HepG2 (cell line): ENCODE measurements at regions not wholly inside any gene's neighbourhood (a gene's known extent, or its start where the extent isn't known, plus 50 kb on each side); places are given as distances from the start of the nearest gene placed in this dataset.

Experiments used
- FOXM1 ChIP-seq: sonication (generic); formaldehyde crosslinking; IDR thresholded peaks from 2 replicates; pipeline ENCODE4 v1.5.0; 2020; ENCODE audit warnings: missing genetic modification reagents
- GABPA ChIP-seq, 2 experiments: IDR thresholded peaks; 2 replicates each; pipeline ENCODE4 v1.6.1; 2011 to 2016; ENCODE audit warnings: low read depth in 2 of 2, low read length in 1 of 2, missing biosample characterization in 1 of 2, missing genetic modification characterization in 1 of 2
- NAIF1 ChIP-seq: sonication (generic); formaldehyde crosslinking; IDR thresholded peaks from 2 replicates; pipeline ENCODE4 v1.5.0; 2020; ENCODE audit warnings: mild to moderate bottlenecking, missing genetic modification reagents, borderline replicate concordance
- PAWR ChIP-seq: sonication (generic); formaldehyde crosslinking; IDR thresholded peaks from 2 replicates; pipeline ENCODE4 v1.4.0; 2020; ENCODE audit warnings: missing genetic modification reagents, mild to moderate bottlenecking, borderline replicate concordance
- RAD21 ChIP-seq: fragments of 450-650 bp; formaldehyde crosslinking; IDR thresholded peaks from 2 replicates; pipeline ENCODE4 v1.5.0; 2020; ENCODE audit warnings: mild to moderate bottlenecking
- SETDB1 ChIP-seq: sonication (generic); formaldehyde crosslinking; IDR thresholded peaks from 2 replicates; pipeline ENCODE4 v1.5.1; 2020; ENCODE audit warnings: missing genetic modification reagents, mild to moderate bottlenecking, borderline replicate concordance
- SIN3A ChIP-seq: IDR thresholded peaks from 2 replicates; pipeline ENCODE4 v1.6.1; 2011; ENCODE audit warnings: low read depth, mild to moderate bottlenecking, control low read depth, low read length, borderline replicate concordance
- TARDBP ChIP-seq: sonication (generic); formaldehyde crosslinking; IDR thresholded peaks from 2 replicates; pipeline ENCODE4 v1.8.0; 2022; ENCODE audit warnings: mild to moderate bottlenecking, missing genetic modification reagents
- TBX3 ChIP-seq: fragments of 450-650 bp; IDR thresholded peaks from 2 replicates; pipeline ENCODE4 v1.6.1; 2017; ENCODE audit warnings: antibody characterized with exemption, mild to moderate bottlenecking, inconsistent platforms, borderline replicate concordance
- ZNF326 ChIP-seq: sonication (generic); formaldehyde crosslinking; IDR thresholded peaks from 2 replicates; pipeline ENCODE4 v1.4.0; 2020; ENCODE audit warnings: missing genetic modification reagents, borderline replicate concordance
- ZNF333 ChIP-seq: sonication (generic); formaldehyde crosslinking; IDR thresholded peaks from 2 replicates; pipeline ENCODE4 v1.4.0; 2020; ENCODE audit warnings: mild to moderate bottlenecking, missing genetic modification reagents, borderline replicate concordance
- ZNF564 ChIP-seq: sonication (generic); formaldehyde crosslinking; IDR thresholded peaks from 2 replicates; pipeline ENCODE4 v1.8.1; 2023; ENCODE audit warnings: mild to moderate bottlenecking, missing genetic modification reagents
- ZNF577 ChIP-seq: sonication (generic); formaldehyde crosslinking; IDR thresholded peaks from 2 replicates; pipeline ENCODE4 v1.4.0; 2020; ENCODE audit warnings: mild to moderate bottlenecking, low read depth, missing genetic modification reagents, borderline replicate concordance
- ZNF644 ChIP-seq: IDR thresholded peaks from 2 replicates; pipeline ENCODE4 v1.6.1; 2016; ENCODE audit warnings: low read depth
- TF ChIP-seq, protein P1 (sequence below), 2 experiments: sonication (generic) in 1 of 2; formaldehyde crosslinking in 1 of 2; IDR thresholded peaks; 2 replicates each; pipeline versions ENCODE4 v1.4.0 to v1.6.1; 2016 to 2020; ENCODE audit warnings: borderline replicate concordance in 1 of 2, low read depth in 1 of 2, mild to moderate bottlenecking in 1 of 2, missing genetic modification reagents in 1 of 2
- TF ChIP-seq, protein P2 (sequence below): sonication (generic); formaldehyde crosslinking; IDR thresholded peaks from 2 replicates; pipeline ENCODE4 v1.4.0; 2020; ENCODE audit warnings: missing genetic modification reagents
- TF ChIP-seq, protein P3 (sequence below): sonication (generic); formaldehyde crosslinking; IDR thresholded peaks from 2 replicates; pipeline ENCODE4 v1.4.0; 2020; ENCODE audit warnings: missing genetic modification reagents
- TF ChIP-seq, protein P4 (sequence below): sonication (generic); formaldehyde crosslinking; IDR thresholded peaks from 2 replicates; pipeline ENCODE4 v1.5.0; 2020; ENCODE audit warnings: mild to moderate bottlenecking, missing genetic modification reagents, borderline replicate concordance

DNA sequence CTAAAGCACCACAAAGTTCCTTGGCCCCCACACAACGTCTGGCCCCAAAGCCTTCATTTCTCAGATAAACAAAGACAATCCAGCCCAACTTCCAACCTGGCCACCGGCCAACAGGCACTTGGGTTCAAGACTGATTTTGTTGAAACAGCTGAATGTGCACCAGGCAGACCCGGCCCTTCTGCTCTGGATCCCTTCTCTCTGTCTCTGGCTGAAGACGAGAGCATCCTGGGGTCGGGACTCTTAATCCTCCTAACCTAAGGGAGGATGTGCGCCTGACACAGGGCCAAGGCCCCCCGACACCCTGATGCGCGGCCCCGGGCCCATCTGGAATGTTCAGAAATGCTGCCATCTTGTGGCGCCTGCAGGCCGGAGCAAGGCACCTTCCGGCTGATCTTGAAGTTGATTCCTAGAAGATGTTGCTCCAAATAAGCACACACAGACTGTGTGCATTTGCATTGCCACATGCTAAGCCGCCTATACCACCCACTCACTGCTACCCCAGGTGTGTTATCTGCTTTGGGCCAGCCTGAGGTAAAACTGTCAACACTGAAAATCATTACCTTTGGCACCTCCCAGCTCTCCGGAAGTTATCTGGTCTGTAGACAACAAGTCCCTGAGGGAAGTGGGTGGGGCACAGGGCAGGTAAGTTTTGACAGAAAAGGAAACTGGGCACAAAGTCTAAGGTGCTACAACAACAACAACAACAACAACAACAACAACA is 98.4 kb upstream of the HABP2 start (continued):
- TF ChIP-seq, protein P1, sequence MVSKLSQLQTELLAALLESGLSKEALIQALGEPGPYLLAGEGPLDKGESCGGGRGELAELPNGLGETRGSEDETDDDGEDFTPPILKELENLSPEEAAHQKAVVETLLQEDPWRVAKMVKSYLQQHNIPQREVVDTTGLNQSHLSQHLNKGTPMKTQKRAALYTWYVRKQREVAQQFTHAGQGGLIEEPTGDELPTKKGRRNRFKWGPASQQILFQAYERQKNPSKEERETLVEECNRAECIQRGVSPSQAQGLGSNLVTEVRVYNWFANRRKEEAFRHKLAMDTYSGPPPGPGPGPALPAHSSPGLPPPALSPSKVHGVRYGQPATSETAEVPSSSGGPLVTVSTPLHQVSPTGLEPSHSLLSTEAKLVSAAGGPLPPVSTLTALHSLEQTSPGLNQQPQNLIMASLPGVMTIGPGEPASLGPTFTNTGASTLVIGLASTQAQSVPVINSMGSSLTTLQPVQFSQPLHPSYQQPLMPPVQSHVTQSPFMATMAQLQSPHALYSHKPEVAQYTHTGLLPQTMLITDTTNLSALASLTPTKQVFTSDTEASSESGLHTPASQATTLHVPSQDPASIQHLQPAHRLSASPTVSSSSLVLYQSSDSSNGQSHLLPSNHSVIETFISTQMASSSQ (IDR thresholded peaks at IDR 0.05; ENCODE audit: low read depth): no peak
- TF ChIP-seq, protein P1 (CRISPR knock-in tag; IDR thresholded peaks at IDR 0.05; ENCODE audit: borderline replicate concordance): no peak
- TF ChIP-seq SETDB1 (no peak), GABPA (IDR thresholded peaks at IDR 0.05; ENCODE audit: low read depth, low read length) (no peak), GABPA (CRISPR knock-in tag; IDR thresholded peaks at IDR 0.05; ENCODE audit: low read depth) (0 out of 2 replicates have a peak, but pooled peaks have one; percentile 8), ZNF326 (CRISPR knock-in tag) (no peak), SIN3A (no peak), PAWR (CRISPR knock-in tag) (no peak), ZNF644 (CRISPR knock-in tag) (no peak), FOXM1 (CRISPR knock-in tag) (no peak), ZNF564 (CRISPR knock-in tag) (no peak), ZNF333 (CRISPR knock-in tag) (no peak), NAIF1 (CRISPR knock-in tag) (no peak), RAD21 (0 out of 2 replicates have a peak, but pooled peaks have one; percentile 16), ZNF577 (CRISPR knock-in tag) (no peak), TBX3 (no peak), TARDBP (CRISPR knock-in tag) (no peak)
- TF ChIP-seq, protein P2, sequence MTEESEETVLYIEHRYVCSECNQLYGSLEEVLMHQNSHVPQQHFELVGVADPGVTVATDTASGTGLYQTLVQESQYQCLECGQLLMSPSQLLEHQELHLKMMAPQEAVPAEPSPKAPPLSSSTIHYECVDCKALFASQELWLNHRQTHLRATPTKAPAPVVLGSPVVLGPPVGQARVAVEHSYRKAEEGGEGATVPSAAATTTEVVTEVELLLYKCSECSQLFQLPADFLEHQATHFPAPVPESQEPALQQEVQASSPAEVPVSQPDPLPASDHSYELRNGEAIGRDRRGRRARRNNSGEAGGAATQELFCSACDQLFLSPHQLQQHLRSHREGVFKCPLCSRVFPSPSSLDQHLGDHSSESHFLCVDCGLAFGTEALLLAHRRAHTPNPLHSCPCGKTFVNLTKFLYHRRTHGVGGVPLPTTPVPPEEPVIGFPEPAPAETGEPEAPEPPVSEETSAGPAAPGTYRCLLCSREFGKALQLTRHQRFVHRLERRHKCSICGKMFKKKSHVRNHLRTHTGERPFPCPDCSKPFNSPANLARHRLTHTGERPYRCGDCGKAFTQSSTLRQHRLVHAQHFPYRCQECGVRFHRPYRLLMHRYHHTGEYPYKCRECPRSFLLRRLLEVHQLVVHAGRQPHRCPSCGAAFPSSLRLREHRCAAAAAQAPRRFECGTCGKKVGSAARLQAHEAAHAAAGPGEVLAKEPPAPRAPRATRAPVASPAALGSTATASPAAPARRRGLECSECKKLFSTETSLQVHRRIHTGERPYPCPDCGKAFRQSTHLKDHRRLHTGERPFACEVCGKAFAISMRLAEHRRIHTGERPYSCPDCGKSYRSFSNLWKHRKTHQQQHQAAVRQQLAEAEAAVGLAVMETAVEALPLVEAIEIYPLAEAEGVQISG (CRISPR knock-in tag): 0 out of 2 replicates have a peak, but pooled peaks have one; percentile 39
- TF ChIP-seq, protein P3, sequence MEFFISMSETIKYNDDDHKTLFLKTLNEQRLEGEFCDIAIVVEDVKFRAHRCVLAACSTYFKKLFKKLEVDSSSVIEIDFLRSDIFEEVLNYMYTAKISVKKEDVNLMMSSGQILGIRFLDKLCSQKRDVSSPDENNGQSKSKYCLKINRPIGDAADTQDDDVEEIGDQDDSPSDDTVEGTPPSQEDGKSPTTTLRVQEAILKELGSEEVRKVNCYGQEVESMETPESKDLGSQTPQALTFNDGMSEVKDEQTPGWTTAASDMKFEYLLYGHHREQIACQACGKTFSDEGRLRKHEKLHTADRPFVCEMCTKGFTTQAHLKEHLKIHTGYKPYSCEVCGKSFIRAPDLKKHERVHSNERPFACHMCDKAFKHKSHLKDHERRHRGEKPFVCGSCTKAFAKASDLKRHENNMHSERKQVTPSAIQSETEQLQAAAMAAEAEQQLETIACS (CRISPR knock-in tag): peak; percentile 53; the same call in 1 of the 2 replicates
- TF ChIP-seq, protein P4, sequence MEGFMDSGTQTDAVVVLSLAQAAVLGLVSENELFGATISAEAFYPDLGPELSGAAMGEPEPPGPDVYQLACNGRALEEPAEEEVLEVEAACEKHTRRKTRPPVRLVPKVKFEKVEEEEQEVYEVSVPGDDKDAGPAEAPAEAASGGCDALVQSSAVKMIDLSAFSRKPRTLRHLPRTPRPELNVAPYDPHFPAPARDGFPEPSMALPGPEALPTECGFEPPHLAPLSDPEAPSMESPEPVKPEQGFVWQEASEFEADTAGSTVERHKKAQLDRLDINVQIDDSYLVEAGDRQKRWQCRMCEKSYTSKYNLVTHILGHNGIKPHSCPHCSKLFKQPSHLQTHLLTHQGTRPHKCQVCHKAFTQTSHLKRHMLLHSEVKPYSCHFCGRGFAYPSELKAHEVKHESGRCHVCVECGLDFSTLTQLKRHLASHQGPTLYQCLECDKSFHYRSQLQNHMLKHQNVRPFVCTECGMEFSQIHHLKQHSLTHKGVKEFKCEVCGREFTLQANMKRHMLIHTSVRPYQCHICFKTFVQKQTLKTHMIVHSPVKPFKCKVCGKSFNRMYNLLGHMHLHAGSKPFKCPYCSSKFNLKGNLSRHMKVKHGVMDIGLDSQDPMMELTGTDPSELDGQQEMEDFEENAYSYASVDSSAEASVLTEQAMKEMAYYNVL (CRISPR knock-in tag): no peak
